ENCODE measurements at regions not wholly inside any gene's neighbourhood (a gene's known extent, or its start where the extent isn't known, plus 50 kb on each side); places are given as distances from the start of the nearest gene placed in this dataset.

DNA sequence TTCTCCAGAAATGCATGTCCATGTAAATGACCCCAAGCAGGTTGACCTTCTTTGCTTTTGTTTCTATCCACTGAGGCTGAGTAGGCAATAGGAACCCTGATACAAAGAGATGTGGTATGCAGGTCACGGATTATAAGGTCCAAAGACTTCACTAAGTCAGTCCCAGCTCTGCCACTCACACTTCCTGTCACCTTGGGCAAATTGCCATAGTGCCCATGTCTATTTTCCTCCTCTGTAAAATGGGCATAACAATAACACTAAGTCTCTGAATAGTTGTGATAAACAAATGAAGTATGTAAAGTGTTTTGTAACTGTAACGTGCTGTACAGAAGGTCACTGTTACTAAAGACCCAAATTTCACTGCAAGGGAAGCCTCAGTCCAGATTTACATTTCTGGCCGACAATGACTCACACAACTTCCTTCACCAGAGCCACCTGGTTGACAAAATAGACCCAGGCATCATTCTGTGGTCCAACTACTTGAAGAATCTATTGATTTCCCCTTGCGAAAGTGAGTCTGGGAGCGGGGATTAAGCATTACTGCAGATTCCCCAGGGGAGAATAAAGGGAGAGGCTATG, 175.4 kb upstream of the LPP start:
- in situ Hi-C loops (cut with MboI; ENCODE audit: low sequenced_read_pairs) (no loop called here), dilution Hi-C loops (cut with HindIII; ENCODE audit: low sequenced_read_pairs, unreplicated experiment) (no loop called here)
- no TSS peak for BruUV-seq (replicated peaks)

More for the DNA sequence above, 175.4 kb upstream of the LPP start:
- Histone ChIP-seq H3K27ac (ENCODE audit: insufficient read depth, low read length) (no peak overlapping the region), H2BK5ac (ENCODE audit: low read depth, low read length, poor library complexity, severe bottlenecking) (no peak overlapping the region), H3K79me1 (ENCODE audit: low read depth in 1 of 2, low read length in 2 of 2) (no peaks in the 10 kb centered on the region), H3K14ac (replicated peaks; ENCODE audit: low read depth, low read length) (no peak overlapping the region), H2BK20ac (ENCODE audit: low read depth, low read length) (no peak overlapping the region), H3K27me3 (ENCODE audit: control insufficient read depth, insufficient read depth, low read length) (peaks cover 2% of the 10 kb centered on the region; the same call in 1 of the 2 replicates), H4K8ac (ENCODE audit: low read depth in 2 of 2, low read length in 2 of 2) (no peak overlapping the region), H3K4ac (ENCODE audit: low read depth, low read length) (no peak overlapping the region), H2AK5ac (ENCODE audit: low read depth, low read length) (no peak overlapping the region), H2AFZ (replicated peaks; ENCODE audit: low read length, poor library complexity) (no peak overlapping the region), H4K5ac (ENCODE audit: low read depth, low read length) (no peak overlapping the region), H3K18ac (ENCODE audit: low read depth, low read length) (no peak overlapping the region), H3K4me3 (ENCODE audit: insufficient read depth, low read depth, low read length) (no peak overlapping the region), H2AK9ac (replicated peaks; ENCODE audit: low read depth, low read length, poor library complexity) (no peak overlapping the region), H3K9me3 (ENCODE audit: control insufficient read depth, insufficient read depth, low read length) (0 out of 2 replicates have a peak, but pooled peaks cover 2% of the 10 kb centered on the region), H2BK120ac (ENCODE audit: low read depth, low read length) (no peak overlapping the region), H3K56ac (ENCODE audit: extremely low read depth, insufficient read depth, low read length) (no peak overlapping the region), H3K9me1 (ENCODE audit: insufficient read depth, low read length) (0 out of 2 replicates have a peak, but pooled peaks cover 2% of the 10 kb centered on the region), H2BK15ac (ENCODE audit: low read depth, low read length) (no peak overlapping the region), H3K23ac (ENCODE audit: low read depth, low read length) (no peak overlapping the region), H4K91ac (ENCODE audit: insufficient read depth, low read depth, low read length) (no peak overlapping the region), H3K4me1 (ENCODE audit: control insufficient read depth, insufficient read depth, low read length) (no peaks in the 10 kb centered on the region), H4K20me1 (ENCODE audit: insufficient read depth, low read length) (no peaks in the 10 kb centered on the region), H3K4me2 (ENCODE audit: low read depth, low read length) (no peak overlapping the region), H3K36me3 (ENCODE audit: control insufficient read depth, insufficient read depth, low read length) (no peaks in the 10 kb centered on the region), H3K9ac (ENCODE audit: low read depth, low read length) (no peak overlapping the region)
- DNase-seq (peak; percentile 43), ATAC-seq (ENCODE audit: low read depth) (no peak)
- intact Hi-C loops (cut with micrococcal nuclease), result no loop called here
- ChIA-PET POLR2A (ENCODE audit: unreplicated experiment) (no interaction called here), CTCF (no interaction called here)
- WGBS, 2 experiments (ENCODE audit: extremely low coverage in 2 of 2, insufficient read length in 1 of 2), result no CpG with 5 or more reads among the region's 5 CpGs
- TF ChIP-seq BHLHE40 (IDR thresholded peaks at IDR 0.05; ENCODE audit: low read depth, low read length) (no peak), FOS (IDR thresholded peaks at IDR 0.05; ENCODE audit: low read depth, low read length) (no peak), RFX5 (IDR thresholded peaks at IDR 0.05; ENCODE audit: low read depth, low read length) (no peak), CHD1 (IDR thresholded peaks at IDR 0.05; ENCODE audit: low read depth, low read length) (no peak), RCOR1 (IDR thresholded peaks at IDR 0.05; ENCODE audit: insufficient replicate concordance, low read length) (no peak), POLR2A (IDR thresholded peaks at IDR 0.05; ENCODE audit: low read depth, low read length) (no peak), RAD21 (IDR thresholded peaks at IDR 0.05; ENCODE audit: low read length) (no peak), NFE2L2 (IDR thresholded peaks at IDR 0.05; ENCODE audit: low read depth, low read length) (no peak), MXI1 (IDR thresholded peaks at IDR 0.05; ENCODE audit: borderline replicate concordance, low read depth, low read length) (no peak), SMC3 (IDR thresholded peaks at IDR 0.05; ENCODE audit: low read depth, low read length) (no peak), MAZ (IDR thresholded peaks at IDR 0.05; ENCODE audit: borderline replicate concordance, low read depth, low read length) (no peak), CEBPB (IDR thresholded peaks at IDR 0.05; ENCODE audit: low read depth, low read length) (no peak), MAFK (IDR thresholded peaks at IDR 0.05; ENCODE audit: low read depth, low read length) (no peak)
- TF ChIP-seq, protein P1, sequence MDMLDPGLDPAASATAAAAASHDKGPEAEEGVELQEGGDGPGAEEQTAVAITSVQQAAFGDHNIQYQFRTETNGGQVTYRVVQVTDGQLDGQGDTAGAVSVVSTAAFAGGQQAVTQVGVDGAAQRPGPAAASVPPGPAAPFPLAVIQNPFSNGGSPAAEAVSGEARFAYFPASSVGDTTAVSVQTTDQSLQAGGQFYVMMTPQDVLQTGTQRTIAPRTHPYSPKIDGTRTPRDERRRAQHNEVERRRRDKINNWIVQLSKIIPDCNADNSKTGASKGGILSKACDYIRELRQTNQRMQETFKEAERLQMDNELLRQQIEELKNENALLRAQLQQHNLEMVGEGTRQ (IDR thresholded peaks at IDR 0.05; ENCODE audit: low read depth, low read length), result no peak
- TF ChIP-seq, protein P2, sequence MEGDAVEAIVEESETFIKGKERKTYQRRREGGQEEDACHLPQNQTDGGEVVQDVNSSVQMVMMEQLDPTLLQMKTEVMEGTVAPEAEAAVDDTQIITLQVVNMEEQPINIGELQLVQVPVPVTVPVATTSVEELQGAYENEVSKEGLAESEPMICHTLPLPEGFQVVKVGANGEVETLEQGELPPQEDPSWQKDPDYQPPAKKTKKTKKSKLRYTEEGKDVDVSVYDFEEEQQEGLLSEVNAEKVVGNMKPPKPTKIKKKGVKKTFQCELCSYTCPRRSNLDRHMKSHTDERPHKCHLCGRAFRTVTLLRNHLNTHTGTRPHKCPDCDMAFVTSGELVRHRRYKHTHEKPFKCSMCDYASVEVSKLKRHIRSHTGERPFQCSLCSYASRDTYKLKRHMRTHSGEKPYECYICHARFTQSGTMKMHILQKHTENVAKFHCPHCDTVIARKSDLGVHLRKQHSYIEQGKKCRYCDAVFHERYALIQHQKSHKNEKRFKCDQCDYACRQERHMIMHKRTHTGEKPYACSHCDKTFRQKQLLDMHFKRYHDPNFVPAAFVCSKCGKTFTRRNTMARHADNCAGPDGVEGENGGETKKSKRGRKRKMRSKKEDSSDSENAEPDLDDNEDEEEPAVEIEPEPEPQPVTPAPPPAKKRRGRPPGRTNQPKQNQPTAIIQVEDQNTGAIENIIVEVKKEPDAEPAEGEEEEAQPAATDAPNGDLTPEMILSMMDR (conservative IDR thresholded peaks at IDR 0.05; ENCODE audit: low read depth, low read length), result no peak
- TF ChIP-seq, protein P3, sequence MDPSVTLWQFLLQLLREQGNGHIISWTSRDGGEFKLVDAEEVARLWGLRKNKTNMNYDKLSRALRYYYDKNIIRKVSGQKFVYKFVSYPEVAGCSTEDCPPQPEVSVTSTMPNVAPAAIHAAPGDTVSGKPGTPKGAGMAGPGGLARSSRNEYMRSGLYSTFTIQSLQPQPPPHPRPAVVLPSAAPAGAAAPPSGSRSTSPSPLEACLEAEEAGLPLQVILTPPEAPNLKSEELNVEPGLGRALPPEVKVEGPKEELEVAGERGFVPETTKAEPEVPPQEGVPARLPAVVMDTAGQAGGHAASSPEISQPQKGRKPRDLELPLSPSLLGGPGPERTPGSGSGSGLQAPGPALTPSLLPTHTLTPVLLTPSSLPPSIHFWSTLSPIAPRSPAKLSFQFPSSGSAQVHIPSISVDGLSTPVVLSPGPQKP (IDR thresholded peaks at IDR 0.05; ENCODE audit: borderline replicate concordance, low read depth, low read length), result no peak

Measured in IMR-90 (cell line).